ENCODE measurements at regions not wholly inside any gene's neighbourhood (a gene's known extent, or its start where the extent isn't known, plus 50 kb on each side); places are given as distances from the start of the nearest gene placed in this dataset.

DNA sequence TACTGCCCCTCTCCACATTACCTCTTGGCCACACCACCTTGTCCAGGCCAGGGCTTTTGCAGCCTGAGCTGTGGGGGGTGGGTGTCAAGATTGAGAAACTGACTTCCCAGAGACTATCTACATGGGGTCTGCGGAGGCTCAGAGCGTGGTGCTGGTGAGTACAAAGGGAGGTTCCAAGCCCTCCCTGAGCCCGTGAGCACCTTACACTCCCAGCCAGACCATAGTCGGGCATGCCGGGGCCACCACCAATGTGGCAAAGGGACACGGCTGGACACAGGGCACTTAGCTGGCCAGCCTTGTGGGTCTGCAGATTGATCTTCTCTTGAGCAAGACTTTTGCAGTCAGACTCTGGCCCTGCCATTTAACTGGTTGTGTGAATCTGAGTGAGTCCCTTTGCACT lies 74.1 kb upstream of the GATA2 start:
- Histone ChIP-seq H3K4me3 (no peak overlapping the region), H3K27me3 (peaks cover 0 to 24% (median 5%) of the 10 kb centered on the region in 7 donors), H3K27ac (no peak overlapping the region), H3K36me3 (no peaks in the 10 kb centered on the region), H3K4me1 (peaks cover 0 to 19% (median 11%) of the 10 kb centered on the region in 9 donors), H3K9me3 (no peaks in the 10 kb centered on the region)
- TF ChIP-seq, protein P1, sequence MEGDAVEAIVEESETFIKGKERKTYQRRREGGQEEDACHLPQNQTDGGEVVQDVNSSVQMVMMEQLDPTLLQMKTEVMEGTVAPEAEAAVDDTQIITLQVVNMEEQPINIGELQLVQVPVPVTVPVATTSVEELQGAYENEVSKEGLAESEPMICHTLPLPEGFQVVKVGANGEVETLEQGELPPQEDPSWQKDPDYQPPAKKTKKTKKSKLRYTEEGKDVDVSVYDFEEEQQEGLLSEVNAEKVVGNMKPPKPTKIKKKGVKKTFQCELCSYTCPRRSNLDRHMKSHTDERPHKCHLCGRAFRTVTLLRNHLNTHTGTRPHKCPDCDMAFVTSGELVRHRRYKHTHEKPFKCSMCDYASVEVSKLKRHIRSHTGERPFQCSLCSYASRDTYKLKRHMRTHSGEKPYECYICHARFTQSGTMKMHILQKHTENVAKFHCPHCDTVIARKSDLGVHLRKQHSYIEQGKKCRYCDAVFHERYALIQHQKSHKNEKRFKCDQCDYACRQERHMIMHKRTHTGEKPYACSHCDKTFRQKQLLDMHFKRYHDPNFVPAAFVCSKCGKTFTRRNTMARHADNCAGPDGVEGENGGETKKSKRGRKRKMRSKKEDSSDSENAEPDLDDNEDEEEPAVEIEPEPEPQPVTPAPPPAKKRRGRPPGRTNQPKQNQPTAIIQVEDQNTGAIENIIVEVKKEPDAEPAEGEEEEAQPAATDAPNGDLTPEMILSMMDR (IDR thresholded peaks at IDR 0.05), result no peak
- intact Hi-C loops (cut with DNase I), result no loop called here
- 93 to 95% methylated on average over 6 of the region's 6 CpGs for WGBS, 2 donors
- no peak for ATAC-seq
- DNase-seq, result no peak

DNA sequence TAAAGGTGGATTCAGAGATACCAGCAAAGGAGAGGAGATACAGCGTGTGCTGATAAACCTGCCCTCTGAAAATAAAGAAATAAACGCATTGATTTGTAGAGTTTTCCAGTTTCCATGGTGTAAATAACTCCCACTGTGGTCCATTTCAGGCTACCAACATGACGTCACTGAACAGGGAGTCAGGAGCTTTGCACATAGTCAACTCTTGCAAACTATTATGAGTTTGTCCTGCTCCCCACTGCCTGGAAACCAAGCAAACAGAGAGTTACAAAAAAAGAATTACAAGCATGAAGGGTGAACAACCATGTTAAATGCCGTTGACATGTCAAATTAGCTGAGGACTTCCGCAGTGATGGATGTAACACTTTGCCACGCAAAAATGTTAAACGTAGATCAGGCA lies 70.4 kb upstream of the GATA2 start:
- 51 to 56% methylated on average over 7 of the region's 7 CpGs for WGBS, 2 donors
- no peak for ATAC-seq

DNA sequence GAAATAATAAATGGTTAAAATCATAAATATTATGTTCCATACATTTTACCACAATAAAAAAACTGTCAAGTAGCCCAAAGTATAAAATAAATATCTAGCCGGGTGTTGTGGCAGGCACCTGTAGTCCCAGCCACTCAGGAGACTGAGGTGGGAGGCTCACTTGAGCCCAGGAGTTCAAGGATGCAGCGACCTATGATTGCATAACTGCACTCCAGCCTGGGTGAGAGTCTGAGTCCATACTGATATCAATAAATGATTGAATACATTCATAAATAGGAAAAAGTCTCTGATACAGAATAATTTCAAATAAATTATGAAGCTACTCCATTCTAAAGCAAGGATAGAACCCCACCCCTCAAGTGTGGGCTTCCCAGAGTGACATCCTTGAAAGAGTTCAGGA lies 68.5 kb upstream of the GATA2 start:
- H3K4me1 ChIP-seq, result peaks cover 0 to 13% (median 1%) of the 10 kb centered on the region in 9 donors

More for the DNA sequence above, 70.4 kb upstream of the GATA2 start:
- no peak overlapping the region for H3K27ac ChIP-seq
- TF ChIP-seq, protein P1 (IDR thresholded peaks at IDR 0.05), result no peak
- H3K27me3 ChIP-seq, result peaks cover 0 to 20% (median 5%) of the 10 kb centered on the region in 7 donors
- H3K4me1 ChIP-seq, result peaks cover 0 to 12% (median 6%) of the 10 kb centered on the region in 9 donors
- no peak overlapping the region for H3K4me3 ChIP-seq
- no peaks in the 10 kb centered on the region for H3K36me3 ChIP-seq
- no peak for DNase-seq
- intact Hi-C loops (cut with DNase I), result no loop called here
- H3K9me3 ChIP-seq, result no peaks in the 10 kb centered on the region

DNA sequence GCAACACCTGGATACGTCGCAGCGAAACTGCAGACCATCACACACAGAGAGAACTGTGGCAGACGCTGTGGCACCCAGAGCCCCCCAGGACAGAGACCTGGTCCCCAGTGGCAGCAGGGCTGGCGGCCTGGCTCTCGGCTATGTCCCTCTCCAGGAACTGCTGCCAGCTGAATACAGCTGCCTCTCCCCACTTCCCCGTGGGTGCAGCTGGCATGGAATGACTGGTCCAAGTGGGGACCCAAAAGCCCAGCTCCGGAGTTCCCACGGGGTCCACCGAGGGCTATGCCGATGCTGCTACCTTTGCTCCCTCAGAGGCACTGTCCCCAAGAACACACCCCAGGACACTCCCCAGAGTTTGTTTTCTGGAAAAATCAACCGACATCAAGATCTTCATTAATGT lies 67.8 kb upstream of the GATA2 start:
- ATAC-seq (no peak), DNase-seq (no peak)
- 91 to 93% methylated on average over 12 of the region's 12 CpGs for WGBS, 2 donors
- no peaks in the 10 kb centered on the region for H3K36me3 ChIP-seq
- H3K4me3 ChIP-seq, result no peak overlapping the region
- peaks cover 4 to 20% (median 8%) of the 10 kb centered on the region in 9 donors for H3K4me1 ChIP-seq
- intact Hi-C loops (cut with DNase I), result no loop called here
- H3K27ac ChIP-seq, result no peak overlapping the region
- TF ChIP-seq, protein P1 (IDR thresholded peaks at IDR 0.05), result no peak
- H3K27me3 ChIP-seq, result peaks cover 0 to 45% (median 19%) of the 10 kb centered on the region in 7 donors
- peaks cover 0 to 4% (median 0%) of the 10 kb centered on the region in 11 donors for H3K9me3 ChIP-seq

More for the DNA sequence above, 68.5 kb upstream of the GATA2 start:
- Histone ChIP-seq H3K9me3 (peaks cover 0 to 4% (median 0%) of the 10 kb centered on the region in 11 donors), H3K27me3 (peaks cover 0 to 38% (median 13%) of the 10 kb centered on the region in 7 donors), H3K27ac (no peak overlapping the region), H3K4me3 (no peak overlapping the region), H3K36me3 (no peaks in the 10 kb centered on the region)
- intact Hi-C loops (cut with DNase I), result no loop called here
- TF ChIP-seq, protein P1 (IDR thresholded peaks at IDR 0.05), result no peak
- WGBS, 2 donors, result 89% methylated on average over 2 of the region's 2 CpGs
- ATAC-seq (no peak), DNase-seq (no peak)

Measured in heart right ventricle (tissue), 16 donors.